ENCODE measurements at regions not wholly inside any gene's neighbourhood (a gene's known extent, or its start where the extent isn't known, plus 50 kb on each side); places are given as distances from the start of the nearest gene placed in this dataset.

DNA sequence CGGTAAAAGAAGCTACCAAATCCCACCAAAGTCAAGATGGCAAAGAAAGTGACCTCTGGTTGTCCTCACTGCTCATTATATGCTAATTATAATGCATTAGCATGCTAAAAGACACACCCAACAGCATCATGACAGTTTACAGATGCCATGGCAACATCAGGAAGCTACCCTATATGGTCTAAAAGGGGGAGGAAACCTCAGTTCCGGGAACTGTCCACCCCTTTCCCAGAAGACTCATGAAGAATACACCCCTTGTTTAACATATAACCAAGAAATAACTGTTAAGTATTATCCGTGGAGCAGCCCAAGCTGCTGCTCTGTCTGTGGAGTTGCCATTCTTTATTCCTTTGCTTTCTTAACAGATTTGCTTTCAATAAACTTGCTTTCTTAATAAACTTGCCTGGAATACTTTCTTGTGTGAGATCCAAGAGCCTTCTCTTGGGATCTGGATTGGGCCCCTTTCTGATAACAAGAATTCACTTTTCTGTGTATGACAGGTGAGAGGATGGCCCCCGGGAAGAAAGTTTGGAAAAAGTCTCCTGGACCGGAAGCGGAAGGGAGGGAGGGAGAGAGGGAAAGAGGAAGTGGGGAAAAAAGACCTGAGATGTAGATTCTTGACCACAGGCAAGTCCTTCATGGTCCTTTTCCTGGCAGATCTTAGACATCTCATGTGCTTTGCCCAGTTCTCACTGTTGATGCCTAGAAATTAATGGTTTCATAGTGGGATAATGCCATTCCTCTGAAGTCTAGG lies 146.7 kb upstream of the ID4 start:
- TF ChIP-seq CTCF (conservative IDR thresholded peaks at IDR 0.05; ENCODE audit: low read length) = no peak
- no peak overlapping the region for H3K4me3 ChIP-seq (ENCODE audit: low read length)
- DNase-seq (ENCODE audit: low read depth) = no peak

DNA sequence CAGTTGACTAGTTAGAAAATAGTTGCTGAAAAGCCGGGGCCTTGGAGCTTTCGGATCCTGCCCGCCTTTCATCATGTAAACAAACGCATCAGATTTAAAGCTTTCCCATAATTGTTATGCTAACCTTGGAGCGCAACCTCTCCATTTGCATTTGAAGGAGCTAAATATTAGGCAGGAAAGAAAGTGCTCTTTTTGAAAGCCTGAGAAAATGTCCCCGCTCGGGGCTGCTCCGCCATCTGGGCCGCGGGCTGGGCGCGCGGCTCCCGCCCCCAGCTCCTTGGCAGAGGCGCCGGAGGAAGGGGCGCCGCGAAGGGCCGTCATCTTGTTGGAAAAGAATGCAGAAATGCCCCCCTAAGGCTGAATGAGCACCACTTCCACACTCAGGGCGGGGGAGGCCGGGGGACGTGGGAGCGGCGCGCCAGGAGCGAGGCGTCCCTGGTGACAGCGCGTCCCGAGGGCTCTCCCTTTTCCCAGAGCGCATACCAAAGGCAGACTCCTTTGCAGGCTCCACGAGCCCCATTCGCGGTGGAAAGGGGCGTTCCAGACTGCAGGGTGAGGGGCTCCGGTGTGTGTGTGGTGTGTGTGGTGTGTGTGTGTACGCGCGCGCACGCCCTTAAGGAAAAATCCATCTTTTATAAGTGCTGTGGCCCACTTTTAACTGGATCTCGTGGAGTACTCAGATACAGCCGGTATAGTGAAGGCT lies 145.6 kb upstream of the ID4 start:
- no peak for TF ChIP-seq CTCF (conservative IDR thresholded peaks at IDR 0.05; ENCODE audit: low read length)
- peak; percentile 5 for DNase-seq (ENCODE audit: low read depth)
- H3K4me3 ChIP-seq (ENCODE audit: low read length) = peak overlapping the region; percentile 49

GRCh38 chr6:19692506-19693298 lies 144.5 kb upstream of the ID4 start:
- TF ChIP-seq CTCF (conservative IDR thresholded peaks at IDR 0.05; ENCODE audit: low read length) = no peak
- H3K4me3 ChIP-seq (ENCODE audit: low read length) = no peak overlapping the region
- no peak for DNase-seq (ENCODE audit: low read depth)

GRCh38 chr6:19694697-19695096 lies 142.5 kb upstream of the ID4 start:
- H3K4me3 ChIP-seq (ENCODE audit: low read length) = no peak overlapping the region
- TF ChIP-seq CTCF (conservative IDR thresholded peaks at IDR 0.05; ENCODE audit: low read length) = no peak

DNA sequence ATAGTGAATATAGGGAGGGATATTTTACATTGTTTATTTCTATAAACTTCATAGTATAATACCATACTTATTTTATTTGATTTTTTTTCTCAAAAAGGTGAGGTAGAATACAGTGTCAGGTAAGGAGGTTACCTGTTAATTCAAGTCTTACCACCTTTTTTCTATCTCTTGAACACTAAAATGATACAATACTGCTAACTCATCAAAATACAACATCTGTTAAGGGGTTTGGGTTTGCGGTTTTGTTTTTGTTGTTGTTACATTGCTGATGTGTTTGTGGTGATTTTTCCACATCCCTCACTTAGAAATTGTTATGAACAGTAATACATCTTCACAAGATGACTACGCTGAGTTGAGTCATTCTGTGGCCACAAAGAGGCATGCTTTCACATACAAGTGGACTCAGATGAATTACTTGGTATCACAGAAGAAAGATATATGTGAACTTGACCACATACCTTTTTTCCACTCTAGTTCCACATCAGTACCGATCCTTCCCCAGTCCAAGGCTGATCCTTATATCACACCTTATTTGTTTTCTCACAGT lies 139.4 kb upstream of the ID4 start:
- no peak overlapping the region for H3K4me3 ChIP-seq (ENCODE audit: low read length)
- no peak for TF ChIP-seq CTCF (conservative IDR thresholded peaks at IDR 0.05; ENCODE audit: low read length)
- DNase-seq (ENCODE audit: low read depth) = peak; percentile 91

More at GRCh38 chr6:19694697-19695096, 142.5 kb upstream of the ID4 start:
- no peak for DNase-seq (ENCODE audit: low read depth)

- DNase-seq (ENCODE audit: low read depth) = no peak
- no peak for TF ChIP-seq CTCF (conservative IDR thresholded peaks at IDR 0.05; ENCODE audit: low read length)
- H3K4me3 ChIP-seq (ENCODE audit: low read length) = no peak overlapping the region
These were observed 137.2 kb upstream of the ID4 start for GRCh38 chr6:19699932-19700331.
